ENCODE measurements at regions not wholly inside any gene's neighbourhood (a gene's known extent, or its start where the extent isn't known, plus 50 kb on each side); places are given as distances from the start of the nearest gene placed in this dataset.

GRCh38 chr11:104817973-104818372, 80.3 kb downstream of the CASP12 start:
- TF ChIP-seq CTCF (IDR thresholded peaks at IDR 0.05 in 4 of 5, conservative IDR thresholded peaks at IDR 0.05 in 1 of 5) = no peak
- TF ChIP-seq POLR2A (IDR thresholded peaks at IDR 0.05) = no peak
